Activated CD8-positive, alpha-beta memory T cell treated with anti-CD3 and anti-CD28 coated beads for 1 hour (primary cell): ENCODE measurements at regions not wholly inside any gene's neighbourhood (a gene's known extent, or its start where the extent isn't known, plus 50 kb on each side); places are given as distances from the start of the nearest gene placed in this dataset.
"Not testable (repeated sequence)": the region's sequence is repeated elsewhere in the genome, so short reads cannot be mapped to it uniquely, and the experiment has no call there.

Source experiments
- DNase-seq, 2 donors: peaks; one replicate each; pipeline ENCODE4 v3.0.0-alpha.2; 2020; ENCODE audit warnings: low read depth in 1 of 2; ENCODE audit errors: extremely low read depth in 1 of 2

- no peak for DNase-seq
These were observed 90.6 kb upstream of the STOX2 start for GRCh38 chr4:183814461-183814860.

GRCh38 chr4:183816077-183816476 is 89.0 kb upstream of the STOX2 start:
- DNase-seq = no peak

GRCh38 chr4:183816882-183817509 is 88.1 kb upstream of the STOX2 start:
- no peak for DNase-seq

GRCh38 chr4:183818591-183818990 is 86.5 kb upstream of the STOX2 start:
- DNase-seq = not testable (repeated sequence)

GRCh38 chr4:183821076-183821853 is 83.8 kb upstream of the STOX2 start:
- DNase-seq = no peak

- no peak for DNase-seq
These were observed 81.7 kb upstream of the STOX2 start for GRCh38 chr4:183823434-183823833.

GRCh38 chr4:183825346-183825745 is 79.8 kb upstream of the STOX2 start:
- no peak for DNase-seq

GRCh38 chr4:183826461-183826860 is 78.6 kb upstream of the STOX2 start:
- no peak for DNase-seq

GRCh38 chr4:183828125-183828524 is 77.0 kb upstream of the STOX2 start:
- DNase-seq = no peak

- DNase-seq = no peak
These were observed 76.3 kb upstream of the STOX2 start for GRCh38 chr4:183828839-183829238.

- DNase-seq = no peak
These were observed 74.6 kb upstream of the STOX2 start for GRCh38 chr4:183830438-183830985.

- no peak for DNase-seq
These were observed 74.1 kb upstream of the STOX2 start for GRCh38 chr4:183831026-183831446.

- DNase-seq = no peak
These were observed 73.4 kb upstream of the STOX2 start for GRCh38 chr4:183831683-183832082.

- DNase-seq = no peak
These were observed 72.2 kb upstream of the STOX2 start for GRCh38 chr4:183832776-183833450.

GRCh38 chr4:183834252-183834651 is 70.9 kb upstream of the STOX2 start:
- DNase-seq = no peak

- no peak for DNase-seq
These were observed 67.9 kb upstream of the STOX2 start for GRCh38 chr4:183837222-183837621.

- DNase-seq = no peak
These were observed 66.0 kb upstream of the STOX2 start for GRCh38 chr4:183838987-183839712.

- DNase-seq = peak; percentile 12 to 40
These were observed 64.8 kb upstream of the STOX2 start for GRCh38 chr4:183840311-183840710.

- no peak for DNase-seq
These were observed 64.1 kb upstream of the STOX2 start for GRCh38 chr4:183841001-183841400.

- no peak for DNase-seq
These were observed 63.0 kb upstream of the STOX2 start for GRCh38 chr4:183842129-183842528.

- no peak for DNase-seq
These were observed 61.8 kb upstream of the STOX2 start for GRCh38 chr4:183843248-183843671.
